A673 (cell line): ENCODE measurements at regions not wholly inside any gene's neighbourhood (a gene's known extent, or its start where the extent isn't known, plus 50 kb on each side); places are given as distances from the start of the nearest gene placed in this dataset.

Source experiments
- CTCF ChIP-seq: fragments of 300-800, 200-600 bp; sonication (generic); conservative IDR thresholded peaks from 2 replicates; pipeline ENCODE4 v1.5.1; 2017; ENCODE audit warnings: low read depth, mild to moderate bottlenecking, antibody characterized with exemption, low read length, moderate library complexity, mixed read lengths
- EZH2 ChIP-seq: fragments of 200-600 bp; sonication (generic); IDR thresholded peaks from 2 replicates; pipeline ENCODE4 v1.6.1; 2017; ENCODE audit warnings: borderline replicate concordance, low read depth, mild to moderate bottlenecking, mixed read lengths, antibody characterized with exemption, low read length; ENCODE audit not compliant: poor library complexity, severe bottlenecking

DNA sequence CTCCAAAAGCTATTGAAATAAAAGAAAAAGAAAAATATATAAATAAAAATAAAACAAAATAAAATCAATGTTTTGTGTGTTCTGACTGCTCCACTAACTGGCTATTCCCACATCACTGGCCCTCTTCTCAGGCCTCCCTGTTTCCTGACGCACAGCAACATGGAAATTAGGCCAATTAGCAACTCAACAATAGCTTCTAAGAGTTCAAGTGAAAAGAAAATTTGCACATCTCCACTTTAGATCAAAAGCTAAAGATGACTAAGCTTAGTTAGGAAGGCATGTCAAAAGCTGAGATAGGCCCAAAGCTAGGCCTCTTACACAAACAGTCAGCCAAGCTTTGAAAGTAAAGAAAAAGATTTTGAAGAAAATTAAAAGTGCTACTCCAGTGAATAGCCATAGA lies 200.8 kb downstream of the DUSP6 start:
- TF ChIP-seq CTCF (no peak), EZH2 (no peak)
